Neural cell (in vitro differentiated cells): ENCODE measurements at regions not wholly inside any gene's neighbourhood (a gene's known extent, or its start where the extent isn't known, plus 50 kb on each side); places are given as distances from the start of the nearest gene placed in this dataset.

Experiments
- EZH2 ChIP-seq: fragments of 200-600, 300-800 bp; shearing (Covaris generic), sonication (generic); IDR thresholded peaks from 2 replicates; pipeline ENCODE4 v1.6.1; 2014; ENCODE audit warnings: antibody characterized with exemption, low read length, borderline replicate concordance, mild to moderate bottlenecking; ENCODE audit not compliant: insufficient read depth, poor library complexity, severe bottlenecking
- POLR2AphosphoS5 ChIP-seq: IDR thresholded peaks from 2 replicates; pipeline ENCODE4 v1.6.1; 2012
- REST ChIP-seq: IDR thresholded peaks from 2 replicates; pipeline ENCODE4 v1.6.1; 2012; ENCODE audit warnings: borderline replicate concordance
- TAF1 ChIP-seq: IDR thresholded peaks from 2 replicates; pipeline ENCODE4 v1.6.1; 2012; ENCODE audit warnings: low read depth
- TF ChIP-seq, protein P1 (sequence below): fragments of 450-650 bp; IDR thresholded peaks from 2 replicates; pipeline ENCODE4 v1.5.1; 2014; ENCODE audit warnings: antibody characterized with exemption, mild to moderate bottlenecking, moderate library complexity; ENCODE audit not compliant: poor library complexity, severe bottlenecking

- no peak for TF ChIP-seq POLR2AphosphoS5
- TF ChIP-seq, protein P1, sequence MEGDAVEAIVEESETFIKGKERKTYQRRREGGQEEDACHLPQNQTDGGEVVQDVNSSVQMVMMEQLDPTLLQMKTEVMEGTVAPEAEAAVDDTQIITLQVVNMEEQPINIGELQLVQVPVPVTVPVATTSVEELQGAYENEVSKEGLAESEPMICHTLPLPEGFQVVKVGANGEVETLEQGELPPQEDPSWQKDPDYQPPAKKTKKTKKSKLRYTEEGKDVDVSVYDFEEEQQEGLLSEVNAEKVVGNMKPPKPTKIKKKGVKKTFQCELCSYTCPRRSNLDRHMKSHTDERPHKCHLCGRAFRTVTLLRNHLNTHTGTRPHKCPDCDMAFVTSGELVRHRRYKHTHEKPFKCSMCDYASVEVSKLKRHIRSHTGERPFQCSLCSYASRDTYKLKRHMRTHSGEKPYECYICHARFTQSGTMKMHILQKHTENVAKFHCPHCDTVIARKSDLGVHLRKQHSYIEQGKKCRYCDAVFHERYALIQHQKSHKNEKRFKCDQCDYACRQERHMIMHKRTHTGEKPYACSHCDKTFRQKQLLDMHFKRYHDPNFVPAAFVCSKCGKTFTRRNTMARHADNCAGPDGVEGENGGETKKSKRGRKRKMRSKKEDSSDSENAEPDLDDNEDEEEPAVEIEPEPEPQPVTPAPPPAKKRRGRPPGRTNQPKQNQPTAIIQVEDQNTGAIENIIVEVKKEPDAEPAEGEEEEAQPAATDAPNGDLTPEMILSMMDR = no peak
- TF ChIP-seq TAF1 = no peak
- no peak for TF ChIP-seq EZH2
- no peak for TF ChIP-seq REST
These were observed 129.1 kb upstream of the FBN2 start for GRCh38 chr5:128667152-128667551.
